GM19395 (cell line): ENCODE measurements at regions not wholly inside any gene's neighbourhood (a gene's known extent, or its start where the extent isn't known, plus 50 kb on each side); places are given as distances from the start of the nearest gene placed in this dataset.

ENCODE experiments used
- ATAC-seq: cut with Tn5 transposase; IDR thresholded peaks from one replicate; pipeline ENCODE4 v1.9.1; 2021; ENCODE audit warnings: mild to moderate bottlenecking, moderate library complexity; ENCODE audit not compliant: unreplicated experiment

DNA sequence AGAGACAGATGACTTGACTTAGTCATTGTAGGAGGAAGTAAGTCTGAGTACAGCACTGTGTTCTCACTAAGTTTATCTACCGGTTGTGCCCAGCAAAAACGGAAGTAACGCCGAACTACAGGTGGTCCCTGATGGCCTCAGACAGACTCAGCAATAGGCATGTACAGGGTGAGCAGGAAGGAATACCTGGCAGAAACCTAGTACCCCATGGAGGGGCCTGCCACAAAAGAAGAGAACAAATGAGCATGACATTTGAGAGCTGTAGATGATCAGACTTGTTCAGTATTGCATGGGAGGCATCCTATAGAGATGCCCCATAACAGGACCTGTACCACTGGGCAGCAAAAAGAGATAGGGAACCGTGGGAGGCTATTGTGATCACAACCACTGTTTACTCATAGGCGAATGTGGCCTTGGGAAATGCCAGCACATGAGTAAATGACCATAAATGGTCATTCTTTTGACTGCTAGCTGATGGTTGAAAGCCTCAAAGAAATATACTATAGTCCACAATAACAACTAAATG is 106.4 kb upstream of the TAB2 start:
- peak; percentile 83 for ATAC-seq

DNA sequence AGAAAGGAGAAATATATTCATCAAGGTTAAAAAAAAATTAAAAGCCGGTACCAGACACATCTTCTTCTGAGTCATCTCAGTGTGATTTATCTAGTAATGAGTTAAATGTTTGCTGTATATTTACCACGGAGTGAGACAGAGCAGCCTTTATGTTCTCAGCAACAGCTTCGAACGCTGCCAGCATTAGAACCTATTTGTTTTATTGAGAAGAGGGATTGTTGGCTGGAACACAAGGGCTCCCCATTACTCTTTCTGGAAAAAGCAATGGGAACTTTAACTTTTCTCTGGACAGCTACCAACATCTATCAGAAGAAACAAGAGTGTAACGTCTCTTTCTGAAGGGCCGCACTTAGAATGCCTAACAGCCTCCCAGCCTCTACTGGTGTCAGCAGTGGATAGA is 105.3 kb upstream of the TAB2 start:
- ATAC-seq: no peak

DNA sequence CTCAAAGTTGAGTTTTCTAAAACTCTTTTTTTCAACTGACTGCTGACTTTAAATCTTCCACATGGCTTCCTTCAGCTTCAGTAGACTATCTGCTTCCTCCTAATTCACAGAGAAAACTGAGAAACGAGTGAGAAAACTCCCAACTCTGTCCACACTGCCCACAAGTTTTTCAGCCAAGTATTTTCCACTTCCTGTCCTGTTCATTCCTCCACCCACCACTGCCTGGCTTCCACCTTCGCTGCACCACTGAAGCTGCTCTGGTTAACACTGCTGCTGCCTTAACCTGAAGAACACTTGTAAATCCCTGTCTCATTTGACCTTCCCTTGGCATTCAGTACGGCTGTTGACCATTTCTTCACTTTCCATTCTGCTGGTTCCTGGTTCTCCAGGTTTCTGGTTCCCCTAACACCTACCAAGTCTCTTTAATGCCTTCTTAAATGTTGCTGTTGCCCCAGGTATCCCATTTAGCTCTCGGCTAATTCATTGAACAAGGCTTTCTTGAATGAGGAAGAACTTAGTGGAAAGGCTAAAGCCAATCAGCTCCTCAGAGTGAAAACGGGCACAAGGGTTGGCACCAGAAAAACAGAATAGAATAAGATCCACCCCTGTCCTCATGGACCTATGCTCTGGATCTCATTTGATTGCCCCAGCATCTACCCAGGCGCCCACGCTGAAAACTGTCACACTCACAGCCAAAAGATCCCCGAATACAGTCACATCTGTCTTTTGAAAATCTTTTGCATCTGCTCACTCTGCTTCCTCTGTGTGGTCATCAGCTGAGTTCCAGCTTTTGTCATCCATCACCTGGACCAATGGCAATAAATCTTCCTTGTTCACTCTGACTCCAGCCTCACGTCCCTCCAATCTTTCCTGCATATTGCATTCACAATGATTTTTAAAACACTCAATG is 104.4 kb upstream of the TAB2 start:
- peak; percentile 34 for ATAC-seq

DNA sequence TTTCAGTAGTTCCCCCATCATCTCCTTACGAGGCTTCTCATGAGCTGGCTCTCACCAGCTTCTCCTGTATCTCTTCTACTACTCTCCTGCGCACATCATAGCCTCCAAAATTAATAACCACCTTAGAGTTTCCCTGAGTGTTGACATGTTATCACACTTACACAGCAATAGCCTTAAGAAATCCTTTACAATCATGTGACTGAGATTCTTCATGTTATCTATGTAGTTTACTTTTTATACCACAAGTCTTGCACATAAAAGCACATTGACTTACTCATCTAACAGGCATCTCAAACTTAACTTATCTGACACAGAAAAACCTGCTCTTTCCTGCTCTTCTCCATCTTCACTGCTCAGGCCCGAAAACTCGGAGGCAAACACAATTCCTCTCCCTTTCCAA is 103.7 kb upstream of the TAB2 start:
- no peak for ATAC-seq

DNA sequence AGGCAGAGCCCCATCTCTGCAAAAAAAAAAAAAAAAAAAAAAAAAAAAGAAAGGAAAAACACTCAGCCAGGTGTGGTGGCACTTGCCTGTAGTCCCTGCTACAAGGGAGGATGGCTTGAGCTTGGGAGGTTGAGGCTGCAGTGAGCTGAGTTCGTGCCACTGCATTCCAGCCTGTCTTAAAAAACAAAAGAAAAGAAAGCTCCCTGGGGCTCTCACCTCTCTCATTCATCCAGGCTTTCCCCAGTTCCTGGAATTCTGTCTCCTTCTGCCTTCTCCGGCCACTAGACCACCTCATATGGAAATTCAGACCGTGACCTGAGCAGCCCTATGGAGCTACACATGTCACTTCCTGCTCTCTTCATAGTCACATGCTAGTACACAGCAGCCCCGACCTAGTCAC is 101.1 kb upstream of the TAB2 start:
- ATAC-seq: no peak

DNA sequence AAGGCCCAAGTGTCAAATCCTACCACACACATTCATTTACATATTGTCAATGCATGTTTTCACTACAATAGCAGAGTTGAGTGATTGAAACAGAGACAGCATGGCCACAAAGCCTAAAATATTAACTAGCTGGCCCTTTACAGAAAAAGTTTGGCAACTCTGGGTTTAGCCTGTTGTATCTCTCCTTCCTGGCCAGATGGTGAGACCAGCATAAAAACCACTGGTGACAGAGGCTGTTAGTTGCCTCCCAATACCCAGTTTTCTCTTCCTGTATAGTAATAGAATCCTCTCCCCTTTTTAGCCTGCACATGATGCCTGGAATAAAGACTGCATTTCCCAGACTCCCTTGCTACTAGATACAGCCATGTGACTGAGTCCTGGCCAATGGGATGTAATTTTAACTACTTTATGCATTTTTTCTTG is 100.0 kb upstream of the TAB2 start:
- peak; percentile 79 for ATAC-seq

DNA sequence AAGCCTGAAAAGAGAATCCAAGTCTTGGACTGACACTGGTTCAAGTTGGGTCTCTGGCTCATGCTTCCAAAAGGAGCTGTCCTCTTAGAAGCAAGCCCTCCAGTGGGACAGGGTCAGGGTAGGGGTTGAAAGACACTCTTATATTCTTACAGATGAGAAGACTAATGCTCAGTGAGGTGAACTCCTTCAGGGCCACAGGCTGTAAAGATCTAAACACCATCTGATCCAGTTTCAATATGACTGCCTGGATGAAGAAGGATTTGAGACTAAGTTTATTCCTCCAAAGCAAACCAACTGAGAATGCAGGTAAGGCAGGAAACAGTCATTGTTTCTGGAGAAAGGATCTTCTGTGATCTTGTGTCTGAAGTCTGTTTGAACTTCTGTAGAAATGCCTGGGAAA is 99.0 kb upstream of the TAB2 start:
- no peak for ATAC-seq

DNA sequence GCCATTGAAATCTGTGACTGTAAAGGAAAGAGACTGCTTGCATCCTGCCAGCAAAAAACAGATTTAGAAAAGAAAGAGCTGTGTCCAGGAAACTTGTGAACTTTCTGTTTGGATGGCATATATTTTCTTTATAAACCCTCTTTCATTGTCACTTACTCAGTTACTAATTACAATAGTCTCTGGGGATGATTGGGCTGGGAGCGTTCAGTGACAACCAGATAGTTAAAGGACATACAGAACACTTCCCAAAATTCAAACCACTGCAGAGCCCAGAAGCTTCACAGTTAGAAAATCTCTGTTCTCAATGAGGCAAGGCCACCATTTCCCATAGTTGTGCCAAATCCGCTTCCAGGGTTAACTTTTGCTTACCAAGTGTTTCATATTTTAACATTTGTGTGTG is 98.6 kb upstream of the TAB2 start:
- ATAC-seq: no peak

DNA sequence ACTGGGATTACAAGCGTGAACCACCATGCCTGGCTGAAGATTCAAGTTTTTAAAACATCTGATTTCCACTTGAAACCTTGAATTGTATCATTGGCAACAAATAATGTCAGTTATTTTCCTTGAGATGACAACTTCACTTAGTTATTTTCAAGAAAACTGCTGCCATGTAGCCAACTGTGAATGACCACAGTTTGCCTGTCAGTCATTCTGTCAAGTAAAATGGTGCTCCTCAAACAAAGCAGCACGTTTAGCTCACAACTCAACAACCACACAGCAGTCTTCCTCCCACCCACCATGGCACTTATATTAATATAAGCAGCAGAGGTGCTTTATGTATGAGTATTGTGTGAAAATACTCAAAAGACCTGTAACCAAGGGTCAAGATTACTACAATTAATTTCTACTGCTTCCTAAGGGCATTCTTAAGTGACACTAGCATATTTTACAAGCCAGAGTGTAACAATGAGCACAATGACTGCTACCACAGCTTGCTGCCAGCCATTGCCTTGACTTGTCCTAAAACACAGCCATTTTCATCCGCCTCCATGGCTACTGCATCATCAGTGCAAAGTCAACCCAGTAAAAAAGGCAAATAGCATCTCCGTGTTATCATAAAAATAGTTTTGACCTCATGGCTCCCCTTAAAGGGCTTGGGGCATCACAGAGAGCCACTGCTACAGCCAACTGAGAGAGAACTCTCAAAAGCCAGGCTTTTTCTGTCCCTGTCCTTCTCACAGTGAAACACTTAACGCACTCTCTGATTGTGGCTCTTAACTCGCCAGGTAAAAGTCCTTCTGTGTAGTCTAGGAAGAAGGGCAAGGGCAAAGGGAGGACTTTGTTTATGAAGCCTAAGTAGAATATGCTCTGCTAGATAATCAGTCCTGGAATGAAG is 96.4 kb upstream of the TAB2 start:
- ATAC-seq: no peak

DNA sequence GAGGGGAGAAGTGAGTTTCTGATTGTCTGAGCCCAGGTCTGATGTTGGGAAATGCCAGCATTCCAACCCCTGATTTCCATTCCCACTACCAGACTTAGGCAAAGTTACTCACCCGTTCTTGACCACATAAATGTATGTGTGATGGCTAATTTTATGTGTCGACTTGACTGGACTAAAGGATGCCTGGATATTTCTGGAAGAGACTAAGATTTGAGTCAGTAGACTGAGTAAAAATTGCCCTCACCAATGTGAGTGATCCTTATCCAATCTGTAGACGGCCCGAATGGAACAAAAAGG is 95.8 kb upstream of the TAB2 start:
- ATAC-seq: no peak

DNA sequence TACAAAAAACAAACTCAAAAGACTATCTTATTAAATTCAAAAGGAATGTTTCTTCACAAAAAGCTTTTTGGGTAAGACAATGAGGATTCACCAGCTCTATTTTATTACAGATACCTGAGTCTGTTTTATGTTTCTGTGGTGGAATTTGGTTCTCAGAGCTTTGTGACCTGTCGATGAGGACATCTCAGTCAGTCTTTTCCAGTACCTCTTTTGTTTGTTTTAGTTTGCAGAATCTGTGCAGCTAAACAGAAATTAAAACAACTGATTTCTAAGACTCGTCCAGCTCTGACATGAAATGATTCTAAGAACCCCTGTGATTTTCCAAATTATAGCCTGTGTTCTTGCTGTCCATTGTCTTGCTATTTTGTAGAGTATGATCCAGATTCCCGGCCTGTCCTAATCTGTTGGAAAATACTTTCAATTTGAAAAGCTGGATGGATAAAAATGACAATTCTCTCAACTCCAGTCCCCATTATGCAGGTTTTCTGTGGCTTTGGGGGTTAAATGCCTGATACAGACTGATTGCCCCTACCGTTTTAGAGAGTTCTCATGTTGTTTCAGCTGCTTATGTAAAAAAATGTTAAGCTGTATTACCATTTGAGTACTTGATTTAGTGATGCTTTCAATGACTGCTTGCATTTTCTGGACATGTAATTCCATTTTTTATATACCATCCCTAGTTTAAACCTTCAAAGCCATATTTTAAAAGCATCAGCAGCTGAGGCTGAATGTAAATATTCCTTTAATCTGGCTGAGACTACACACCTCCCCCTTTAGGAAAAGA is 94.2 kb upstream of the TAB2 start:
- ATAC-seq: no peak

DNA sequence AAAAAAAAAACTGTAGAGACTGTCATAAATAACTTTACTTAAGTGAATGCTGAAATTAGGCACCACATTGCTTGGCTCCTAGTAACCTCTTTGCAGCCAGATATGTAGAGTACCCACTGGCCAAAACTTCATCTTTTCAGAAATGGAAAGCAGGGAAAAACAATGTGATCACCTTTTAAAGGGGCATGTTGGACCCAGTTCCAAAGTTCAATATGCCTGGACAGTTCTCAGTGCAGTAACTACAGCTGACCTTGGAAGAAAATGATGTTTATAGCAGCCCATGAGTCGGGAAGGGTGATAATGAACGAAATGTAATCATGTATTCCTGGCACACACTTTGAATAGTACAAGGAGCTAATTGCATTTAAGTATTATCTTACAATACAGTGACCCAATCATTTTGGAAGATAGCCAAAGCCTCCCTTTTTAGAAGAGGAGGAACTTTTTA is 93.6 kb upstream of the TAB2 start:
- no peak for ATAC-seq

DNA sequence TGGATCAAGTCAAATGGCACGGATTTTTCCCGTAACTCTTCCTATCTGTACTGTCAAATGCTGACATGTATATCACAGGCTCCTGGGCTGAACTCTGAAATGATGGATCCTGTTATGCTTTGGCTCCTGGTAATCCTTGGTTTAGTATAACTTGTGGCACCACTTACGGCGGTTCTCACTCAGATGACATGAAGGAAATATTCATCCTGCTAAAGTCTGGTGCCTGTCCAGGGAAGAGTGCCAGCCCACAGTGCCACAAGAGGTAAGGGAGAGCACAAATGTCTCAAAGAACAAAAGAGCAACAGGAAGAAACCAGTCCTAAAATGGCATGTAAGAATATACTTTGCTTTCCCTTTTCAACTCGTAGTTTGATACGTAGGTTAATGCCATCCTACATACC is 93.1 kb upstream of the TAB2 start:
- no peak for ATAC-seq

DNA sequence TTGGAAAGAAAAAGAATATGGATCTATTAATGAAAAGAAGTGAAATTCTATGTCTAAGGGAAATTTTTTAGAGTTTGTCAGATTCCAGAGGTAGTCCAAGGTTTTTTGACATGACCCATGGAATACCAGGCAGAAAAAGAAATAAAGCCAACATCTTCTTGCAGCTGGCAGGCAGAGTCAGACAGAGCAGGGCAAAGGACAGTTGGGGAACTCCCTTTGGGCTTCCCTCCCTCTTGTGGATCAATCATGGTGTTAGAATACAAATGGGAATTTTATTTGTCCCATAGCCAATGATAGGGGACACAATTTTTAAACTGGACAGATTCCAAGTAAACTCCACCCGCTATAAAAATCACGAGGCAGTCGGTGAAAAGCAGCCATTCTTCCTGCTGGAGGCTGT is 92.1 kb upstream of the TAB2 start:
- no peak for ATAC-seq

DNA sequence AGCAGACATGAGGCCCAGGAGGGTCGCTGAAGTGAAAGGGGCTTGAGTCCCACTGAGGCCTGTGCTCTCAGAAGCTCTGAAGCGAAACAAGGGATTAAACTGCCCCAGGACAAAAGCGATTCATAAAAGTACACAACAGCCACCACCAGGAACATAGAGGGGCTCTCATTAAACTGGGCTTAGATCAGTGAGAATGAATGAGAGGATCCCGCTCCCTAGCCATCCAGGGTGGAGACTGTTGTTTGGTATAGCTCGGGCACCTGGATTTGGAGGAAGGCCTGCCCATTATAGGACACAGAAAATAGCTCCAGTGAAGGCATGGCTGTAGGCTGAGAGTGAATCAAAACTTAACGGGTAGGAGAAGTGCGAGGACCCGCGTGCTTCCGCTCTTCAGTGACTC is 91.6 kb upstream of the TAB2 start:
- no peak for ATAC-seq

DNA sequence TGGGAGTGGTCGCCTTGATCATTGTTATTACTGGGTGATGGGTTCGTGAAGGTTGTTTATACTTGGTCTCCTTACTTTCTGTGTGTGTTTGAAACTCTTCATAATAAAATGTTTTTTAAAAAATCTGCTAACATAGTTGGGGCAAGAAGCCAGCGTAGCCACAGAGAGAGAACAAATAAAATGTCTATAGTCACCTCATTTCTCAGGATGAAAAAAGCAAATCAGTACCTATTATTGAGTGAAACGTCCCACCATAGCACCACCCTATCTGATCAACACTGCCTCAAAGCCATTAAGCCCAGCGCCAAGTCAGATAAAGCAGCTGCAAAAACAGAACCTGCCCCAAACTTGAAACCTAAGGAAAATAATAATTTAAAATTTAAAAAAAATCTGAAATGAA is 89.7 kb upstream of the TAB2 start:
- ATAC-seq: no peak

DNA sequence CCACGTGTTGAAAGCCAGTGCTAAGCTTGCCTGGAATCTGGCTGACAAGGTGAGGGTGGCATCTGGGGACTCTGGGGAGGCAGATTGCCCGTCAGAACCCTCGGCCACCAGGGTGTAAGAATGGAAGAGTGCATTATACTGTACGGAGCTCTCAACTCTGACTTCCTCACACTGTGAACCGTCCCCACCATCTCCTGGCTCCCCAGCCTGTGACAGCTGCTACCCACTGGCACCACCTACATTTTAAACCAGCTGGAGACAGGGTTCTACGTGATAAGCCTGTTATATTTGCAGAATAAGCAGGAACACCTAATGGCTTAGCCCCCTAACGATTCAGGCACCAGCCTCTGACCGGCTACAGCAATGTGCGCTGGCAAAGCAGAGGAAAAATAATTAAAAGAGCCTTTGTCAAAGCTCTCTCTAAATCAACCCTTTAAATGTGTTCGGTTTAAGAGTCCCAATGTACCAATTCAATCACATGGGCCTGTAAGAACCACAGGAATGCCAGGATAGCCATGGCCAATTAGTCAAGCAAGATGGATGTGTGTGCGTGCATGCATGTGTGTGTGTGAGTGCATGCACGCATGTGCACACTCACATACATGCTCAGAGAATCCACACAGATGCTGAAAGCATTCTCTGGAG is 89.1 kb upstream of the TAB2 start:
- no peak for ATAC-seq

DNA sequence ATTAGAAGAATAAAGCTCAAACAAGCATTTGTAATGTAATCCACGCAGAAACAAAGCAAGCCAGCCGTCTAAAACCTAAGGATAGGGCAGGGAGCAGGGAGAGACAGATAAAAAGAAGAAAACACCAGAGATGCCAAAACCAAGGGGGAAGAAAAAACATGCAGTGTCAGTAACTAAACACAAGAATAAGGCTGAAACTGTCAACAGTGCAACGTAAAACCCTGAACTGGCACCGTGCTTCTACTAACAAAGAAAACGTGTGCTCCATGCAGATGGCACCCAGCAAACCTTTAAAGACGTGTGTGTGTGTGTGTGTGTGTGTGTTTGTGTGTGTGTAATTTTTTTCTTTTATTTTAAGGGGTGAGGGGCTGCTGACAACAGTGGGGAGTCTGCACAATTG is 88.4 kb upstream of the TAB2 start:
- no peak for ATAC-seq

DNA sequence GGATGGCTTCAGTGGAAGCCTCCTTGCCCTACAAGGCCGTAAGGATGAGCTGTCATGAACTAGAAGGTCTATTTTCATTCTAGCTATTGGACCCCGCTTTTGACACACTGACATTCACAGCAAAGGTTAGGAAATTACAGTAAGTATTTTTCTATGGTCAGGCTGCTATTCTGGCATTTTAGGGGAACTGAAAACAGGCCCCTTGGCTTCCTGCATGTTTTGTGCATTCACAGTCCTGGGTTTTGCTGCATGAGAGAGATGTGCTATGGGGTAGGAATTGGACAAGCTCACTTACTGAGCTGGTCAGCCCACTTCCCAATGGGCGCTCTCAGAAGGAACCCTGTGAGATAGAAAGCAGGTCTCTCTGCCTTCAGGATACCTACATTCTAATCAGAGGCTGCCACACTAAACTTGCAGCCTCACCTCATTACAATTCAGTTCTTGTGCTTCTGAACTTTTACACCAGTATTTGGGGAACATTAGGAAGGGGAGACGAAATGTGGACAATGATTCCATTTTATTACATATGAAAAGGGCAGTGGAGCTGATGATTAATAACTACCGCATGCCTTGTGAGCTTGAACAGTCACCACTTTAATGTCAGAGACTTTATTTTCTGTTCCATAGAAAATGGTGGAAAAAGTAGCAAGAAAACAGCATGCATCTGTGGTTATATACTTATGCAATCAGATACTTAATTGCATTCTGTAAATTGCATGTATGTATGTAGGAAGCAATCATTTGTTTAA is 86.6 kb upstream of the TAB2 start:
- ATAC-seq: peak; percentile 56

DNA sequence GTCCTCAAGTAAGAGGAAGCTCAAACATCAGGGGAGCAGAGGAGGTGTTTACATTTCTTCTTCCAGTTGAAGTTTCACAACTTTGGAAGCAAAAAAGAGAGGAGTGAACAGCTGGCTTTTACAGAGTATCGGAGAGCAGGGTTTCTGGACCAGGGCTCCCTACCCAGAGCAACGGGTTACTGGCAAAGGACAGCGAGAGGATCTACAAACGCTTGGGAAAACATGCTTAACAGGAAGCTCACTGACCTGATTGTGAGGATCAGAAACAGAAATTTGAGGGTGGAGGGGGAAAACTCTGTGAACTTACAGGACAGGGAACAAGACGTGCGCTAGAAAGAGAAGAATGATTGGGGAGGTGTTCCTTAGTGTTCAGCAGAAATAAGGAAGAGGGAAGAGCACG is 85.7 kb upstream of the TAB2 start:
- ATAC-seq: no peak
